HG02870 (cell line): ENCODE measurements at regions not wholly inside any gene's neighbourhood (a gene's known extent, or its start where the extent isn't known, plus 50 kb on each side); places are given as distances from the start of the nearest gene placed in this dataset.
A peak's percentile ranks its signal among the peaks of the same experiment; 100 is the strongest.

Experiments used
- ATAC-seq: cut with Tn5 transposase; IDR thresholded peaks from one replicate; pipeline ENCODE4 v1.9.1; 2021; ENCODE audit warnings: mild to moderate bottlenecking, moderate library complexity; ENCODE audit not compliant: unreplicated experiment

DNA sequence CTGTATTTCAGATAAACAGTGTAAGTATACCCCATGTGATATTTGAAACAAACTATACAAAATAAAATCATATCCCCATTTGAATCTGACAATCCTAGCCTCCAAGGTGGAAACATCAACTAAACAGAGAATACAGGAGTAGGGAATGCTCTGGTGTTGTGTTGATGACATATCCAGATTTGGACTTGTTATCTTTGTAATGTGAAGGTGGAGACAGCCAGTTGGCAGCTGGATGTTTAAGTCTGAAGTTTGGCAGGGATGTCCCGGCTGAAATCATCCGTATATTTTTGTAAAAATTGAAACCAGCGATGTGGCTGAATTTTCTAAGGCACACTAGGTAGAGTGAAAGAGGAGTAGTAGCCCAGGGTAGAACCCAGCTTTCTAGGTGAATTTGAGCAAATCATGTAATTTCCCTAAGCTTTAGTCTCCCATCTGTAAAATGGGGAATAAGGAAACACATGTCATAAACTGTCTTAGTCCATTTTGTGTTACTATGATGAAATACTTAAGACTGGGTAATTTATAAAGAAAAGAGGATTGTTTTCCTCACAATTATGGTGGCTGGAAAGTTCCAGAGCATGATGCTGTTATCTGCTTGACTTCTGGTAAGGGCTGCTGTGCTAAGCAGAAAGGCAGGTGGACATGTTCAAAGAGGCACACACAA is 246.6 kb upstream of the APCDD1 start:
- no peak for ATAC-seq

DNA sequence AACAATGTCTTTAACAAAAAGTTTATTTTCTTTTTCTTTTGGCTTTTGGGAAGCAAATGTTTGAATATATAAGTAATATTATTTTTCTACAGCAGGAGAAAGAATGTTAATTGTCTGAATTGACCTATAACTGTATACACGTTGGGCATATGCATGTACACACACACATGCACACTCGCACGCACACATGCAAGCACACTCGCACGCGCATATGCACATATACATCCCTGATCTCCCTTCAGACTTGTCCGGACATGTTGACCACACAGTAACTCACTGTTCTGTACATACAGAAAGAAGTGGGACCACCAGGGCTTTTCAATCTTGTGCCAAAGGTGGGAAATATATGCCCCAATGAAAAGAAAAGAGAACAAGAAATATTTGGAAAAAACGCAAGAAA is 245.1 kb upstream of the APCDD1 start:
- ATAC-seq = no peak

- ATAC-seq = no peak
Observed at GRCh38 chr18:10210057-10210633, 244.3 kb upstream of the APCDD1 start.

DNA sequence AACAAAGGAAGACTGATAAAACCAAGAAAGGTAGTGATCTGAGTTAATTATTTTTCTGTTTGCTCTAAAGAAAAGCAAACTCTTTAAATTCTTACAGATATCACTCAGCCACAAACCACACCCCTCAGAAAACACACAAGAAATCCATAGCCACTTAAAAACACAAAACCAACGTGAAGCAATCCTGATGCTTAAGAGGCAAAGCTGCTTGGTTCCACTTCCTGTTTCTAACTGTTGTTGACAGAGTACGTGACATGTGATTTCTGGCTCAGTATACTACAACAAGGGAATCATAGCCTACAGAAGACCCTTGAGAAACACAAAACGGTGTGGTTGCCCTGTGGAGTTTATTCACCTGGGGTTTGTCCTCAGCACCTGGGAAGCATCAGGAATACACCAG is 240.9 kb upstream of the APCDD1 start:
- peak; percentile 48 for ATAC-seq

- ATAC-seq = no peak
Observed at GRCh38 chr18:10215446-10215845, 239.0 kb upstream of the APCDD1 start.

GRCh38 chr18:10216791-10217190 is 237.6 kb upstream of the APCDD1 start:
- no peak for ATAC-seq

DNA sequence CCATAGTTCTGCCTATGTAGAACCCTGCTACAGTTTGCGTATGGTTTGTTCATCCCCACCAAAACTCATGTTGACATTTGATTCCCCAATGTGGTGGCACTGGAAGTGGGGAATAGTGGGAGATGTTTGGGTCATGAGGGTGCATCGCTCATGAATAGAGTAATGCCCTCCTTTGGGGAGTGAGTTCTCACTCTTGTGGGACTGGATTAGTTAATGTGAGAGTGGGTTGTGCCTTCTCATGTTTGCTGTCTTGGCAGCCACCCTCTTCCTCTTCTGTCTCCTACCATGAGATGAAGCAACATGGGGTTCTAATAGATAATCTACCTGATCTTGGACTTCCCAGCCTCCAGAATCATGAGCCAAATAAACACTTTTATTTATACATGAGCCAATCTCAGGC is 237.2 kb upstream of the APCDD1 start:
- ATAC-seq = no peak

GRCh38 chr18:10225300-10225699 is 229.1 kb upstream of the APCDD1 start:
- no peak for ATAC-seq

GRCh38 chr18:10226971-10227370 is 227.5 kb upstream of the APCDD1 start:
- no peak for ATAC-seq

- ATAC-seq = no peak
Observed at GRCh38 chr18:10228326-10228725, 226.1 kb upstream of the APCDD1 start.

- no peak for ATAC-seq
Observed at GRCh38 chr18:10229458-10229857, 225.0 kb upstream of the APCDD1 start.

DNA sequence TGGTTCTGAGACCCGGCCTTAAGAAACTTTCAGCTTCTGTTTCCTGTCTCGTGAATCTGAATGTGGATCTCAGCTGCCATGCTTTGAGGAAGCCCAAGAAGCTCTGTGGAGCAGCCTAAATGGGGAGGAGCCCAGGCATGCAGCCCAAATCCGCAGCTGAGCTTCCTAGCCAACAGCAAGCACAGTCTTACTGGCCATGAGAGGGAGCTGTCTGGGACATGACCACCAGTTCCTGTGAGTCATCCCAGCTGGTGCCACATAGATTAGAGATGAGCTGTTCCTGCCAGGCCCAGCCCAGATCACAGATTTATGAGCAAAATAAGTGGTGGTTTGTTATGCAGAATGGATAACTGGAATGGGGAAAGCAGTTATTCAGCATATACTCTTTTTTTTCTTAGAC is 224.4 kb upstream of the APCDD1 start:
- no peak for ATAC-seq

GRCh38 chr18:10231220-10231619 is 223.2 kb upstream of the APCDD1 start:
- no peak for ATAC-seq

DNA sequence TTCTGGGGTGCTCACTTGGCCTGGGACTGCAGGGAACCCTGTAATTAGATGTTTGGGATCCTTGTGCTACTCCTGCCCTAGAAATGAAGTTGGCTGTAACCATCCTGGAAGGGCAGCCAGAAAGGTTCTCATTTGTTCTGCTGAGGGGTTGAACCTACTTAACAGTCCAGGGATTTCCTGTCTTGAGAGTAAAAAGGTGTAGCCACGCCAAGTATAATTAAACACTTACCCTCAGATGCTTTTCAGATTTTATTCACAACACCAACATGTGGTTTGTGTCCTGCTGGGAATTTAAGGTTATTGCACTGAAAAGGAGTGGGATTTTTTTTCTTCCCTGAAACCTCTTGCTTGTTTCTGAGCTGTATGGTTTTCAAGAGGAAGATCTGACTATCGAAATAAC is 222.4 kb upstream of the APCDD1 start:
- ATAC-seq = no peak

DNA sequence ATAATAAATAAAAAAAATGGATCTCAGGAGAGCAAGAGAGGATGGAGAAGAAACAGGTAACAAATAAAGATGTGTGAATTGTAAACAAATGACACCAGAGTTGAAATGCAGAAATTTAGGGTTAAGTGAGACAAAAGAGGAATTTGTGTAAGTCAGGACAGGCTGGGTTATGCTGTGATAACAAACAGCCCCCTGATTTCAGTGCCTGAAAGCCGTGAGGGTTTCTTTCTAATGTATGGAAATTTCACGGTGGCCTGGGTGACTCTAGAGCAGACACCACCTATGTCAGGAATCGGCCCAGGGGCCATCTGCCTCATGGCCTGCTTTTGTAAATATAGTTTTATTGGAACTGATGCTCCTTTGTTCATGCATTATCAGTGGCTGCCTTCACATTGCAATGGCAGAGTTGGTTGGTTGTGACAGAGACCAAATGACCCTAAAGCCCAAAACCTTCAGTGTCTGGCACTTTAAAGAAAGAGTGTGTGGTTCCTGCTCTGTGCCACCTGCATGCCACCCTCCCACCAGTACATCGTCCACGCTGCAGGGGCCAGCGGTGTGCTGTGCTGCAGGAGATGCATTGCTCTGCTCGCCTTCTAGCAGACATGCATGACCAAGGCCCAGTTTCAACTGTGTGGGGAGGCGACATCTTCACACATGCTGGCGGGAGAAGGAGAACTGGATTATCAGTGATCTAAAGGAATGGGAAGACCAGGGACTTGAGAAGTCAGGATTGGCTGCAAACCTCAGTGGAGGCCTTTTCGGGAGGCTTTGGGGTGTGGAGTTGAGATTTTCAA is 221.2 kb upstream of the APCDD1 start:
- ATAC-seq = no peak

GRCh38 chr18:10234281-10234680 is 220.2 kb upstream of the APCDD1 start:
- ATAC-seq = no peak

DNA sequence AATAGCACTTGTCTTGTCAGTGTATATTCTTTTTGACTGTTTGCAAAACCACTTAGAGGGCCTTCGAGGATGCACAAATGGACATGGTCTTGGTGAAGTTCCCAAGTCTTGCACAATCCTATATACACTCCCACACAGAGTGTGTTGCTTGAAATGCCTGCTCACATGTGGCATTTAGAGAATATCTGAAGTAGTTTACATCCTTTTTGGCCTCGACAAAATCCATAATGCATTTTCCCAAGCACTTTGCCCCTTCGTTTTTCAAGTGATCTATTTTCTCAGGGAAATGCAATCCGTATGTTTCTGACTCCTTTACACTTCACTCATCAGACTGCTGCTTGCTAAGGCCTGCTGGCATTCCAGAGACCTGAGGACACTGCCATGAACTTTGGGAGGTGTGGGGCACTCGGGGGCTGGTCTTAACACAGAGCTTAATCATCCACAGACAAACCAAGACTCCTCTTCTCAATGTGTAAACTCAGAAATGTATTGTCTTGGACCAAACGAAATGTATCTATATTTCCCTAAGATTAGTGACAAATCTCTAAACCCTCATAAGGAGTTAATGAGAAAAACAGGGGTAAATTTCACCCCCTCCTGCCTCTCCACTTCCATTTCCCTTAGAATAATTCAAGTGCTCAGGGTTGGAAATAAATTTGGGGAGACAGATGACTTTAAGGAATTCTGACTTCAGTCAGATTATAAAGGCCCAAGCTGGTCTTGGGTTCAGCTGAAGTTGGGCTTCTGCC is 219.3 kb upstream of the APCDD1 start:
- no peak for ATAC-seq

DNA sequence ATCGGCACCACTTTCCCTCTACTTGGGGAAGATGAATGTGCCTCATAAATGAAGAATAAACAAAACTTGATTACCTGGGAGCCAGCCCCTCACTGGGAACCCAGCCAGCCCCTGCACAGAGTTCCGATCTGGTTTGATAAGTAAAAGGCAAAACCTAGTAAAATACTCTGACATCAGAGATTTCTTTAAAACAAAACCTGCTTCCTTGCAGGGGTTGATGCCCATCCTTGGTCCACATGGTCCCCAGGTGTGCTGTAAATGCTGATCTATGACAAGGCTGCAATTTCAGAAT is 218.8 kb upstream of the APCDD1 start:
- no peak for ATAC-seq

- ATAC-seq = no peak
Observed at GRCh38 chr18:10239103-10239502, 215.3 kb upstream of the APCDD1 start.

- no peak for ATAC-seq
Observed at GRCh38 chr18:10239991-10240634, 214.3 kb upstream of the APCDD1 start.

- no peak for ATAC-seq
Observed at GRCh38 chr18:10240973-10241372, 213.5 kb upstream of the APCDD1 start.
